HCT116 (cell line): ENCODE measurements at regions not wholly inside any gene's neighbourhood (a gene's known extent, or its start where the extent isn't known, plus 50 kb on each side); places are given as distances from the start of the nearest gene placed in this dataset.

Experiments used
- CTCF ChIP-seq, 3 experiments: fragments of 200-600 bp in 1 of 3; sonication (generic) in 1 of 3; IDR thresholded peaks in 2 of 3; conservative IDR thresholded peaks in 1 of 3; 2 replicates each; pipeline ENCODE4 v1.5.1; 2012 to 2017; ENCODE audit warnings: low read depth in 2 of 3, low read length in 2 of 3, antibody characterized with exemption in 1 of 3, borderline replicate concordance in 1 of 3, control low read depth in 1 of 3, mild to moderate bottlenecking in 1 of 3, mixed read lengths in 1 of 3, mixed run types in 1 of 3, moderate library complexity in 1 of 3; ENCODE audit not compliant: insufficient read depth in 1 of 3
- EZH2phosphoT487 ChIP-seq: fragments of 200-600 bp; IDR thresholded peaks from 2 replicates; pipeline ENCODE4 v1.6.1; 2018; ENCODE audit warnings: antibody characterized with exemption, borderline replicate concordance
- JUND ChIP-seq: IDR thresholded peaks from 2 replicates; pipeline ENCODE4 v1.6.1; 2012
- MAX ChIP-seq: IDR thresholded peaks from 2 replicates; pipeline ENCODE4 v1.6.1; 2012
- ZNF274 ChIP-seq: fragments of 200-500 bp; sonication (Bioruptor generic); IDR thresholded peaks from 2 replicates; pipeline ENCODE4 v1.6.1; 2014; ENCODE audit warnings: mild to moderate bottlenecking, low read depth, low read length, inconsistent platforms

- no peak for TF ChIP-seq ZNF274
- TF ChIP-seq CTCF (IDR thresholded peaks at IDR 0.05 in 2 of 3, conservative IDR thresholded peaks at IDR 0.05 in 1 of 3; ENCODE audit: borderline replicate concordance in 1 of 3, insufficient read depth in 1 of 3, low read depth in 2 of 3, low read length in 2 of 3) = no peak
- no peak for TF ChIP-seq JUND
- no peak for TF ChIP-seq EZH2phosphoT487
- no peak for TF ChIP-seq MAX
Observed at GRCh38 chr1:81493102-81493869, 307.4 kb upstream of the ADGRL2 start.
